HG02870 (cell line): ENCODE measurements at regions not wholly inside any gene's neighbourhood (a gene's known extent, or its start where the extent isn't known, plus 50 kb on each side); places are given as distances from the start of the nearest gene placed in this dataset.

ENCODE experiments used
- ATAC-seq: cut with Tn5 transposase; IDR thresholded peaks from one replicate; pipeline ENCODE4 v1.9.1; 2021; ENCODE audit warnings: mild to moderate bottlenecking, moderate library complexity; ENCODE audit not compliant: unreplicated experiment

GRCh38 chr10:113219446-113219845 lies 269.4 kb downstream of the TCF7L2 start:
- no peak for ATAC-seq

GRCh38 chr10:113221756-113222168 lies 271.7 kb downstream of the TCF7L2 start:
- ATAC-seq, result no peak

GRCh38 chr10:113222207-113222606 lies 272.2 kb downstream of the TCF7L2 start:
- no peak for ATAC-seq

GRCh38 chr10:113225364-113225763 lies 275.3 kb downstream of the TCF7L2 start:
- ATAC-seq, result no peak

GRCh38 chr10:113225903-113226302 lies 275.9 kb downstream of the TCF7L2 start:
- ATAC-seq, result no peak

DNA sequence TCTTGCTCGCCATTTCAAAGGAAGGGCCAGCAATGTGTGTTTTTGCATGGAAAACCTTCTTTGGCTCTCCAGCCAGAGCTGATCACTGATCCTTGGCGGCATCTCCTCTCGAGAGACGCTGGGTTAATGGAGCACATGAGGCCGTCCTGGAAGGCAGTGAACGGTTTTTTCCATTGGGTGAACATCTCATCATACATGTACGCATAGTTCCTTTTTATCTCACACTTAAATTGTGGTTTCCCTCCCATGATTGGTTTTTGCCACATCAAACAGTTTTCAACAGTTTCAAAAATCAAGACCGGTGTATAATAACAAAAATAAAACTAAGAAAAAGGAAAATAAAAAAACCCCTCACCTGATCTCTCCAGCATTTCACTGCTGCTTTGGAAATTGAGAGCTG lies 276.4 kb downstream of the TCF7L2 start:
- ATAC-seq, result peak; percentile 69

- ATAC-seq, result no peak
Measured at GRCh38 chr10:113226831-113227445, 276.9 kb downstream of the TCF7L2 start.

- ATAC-seq, result no peak
Measured at GRCh38 chr10:113228530-113228929, 278.5 kb downstream of the TCF7L2 start.

DNA sequence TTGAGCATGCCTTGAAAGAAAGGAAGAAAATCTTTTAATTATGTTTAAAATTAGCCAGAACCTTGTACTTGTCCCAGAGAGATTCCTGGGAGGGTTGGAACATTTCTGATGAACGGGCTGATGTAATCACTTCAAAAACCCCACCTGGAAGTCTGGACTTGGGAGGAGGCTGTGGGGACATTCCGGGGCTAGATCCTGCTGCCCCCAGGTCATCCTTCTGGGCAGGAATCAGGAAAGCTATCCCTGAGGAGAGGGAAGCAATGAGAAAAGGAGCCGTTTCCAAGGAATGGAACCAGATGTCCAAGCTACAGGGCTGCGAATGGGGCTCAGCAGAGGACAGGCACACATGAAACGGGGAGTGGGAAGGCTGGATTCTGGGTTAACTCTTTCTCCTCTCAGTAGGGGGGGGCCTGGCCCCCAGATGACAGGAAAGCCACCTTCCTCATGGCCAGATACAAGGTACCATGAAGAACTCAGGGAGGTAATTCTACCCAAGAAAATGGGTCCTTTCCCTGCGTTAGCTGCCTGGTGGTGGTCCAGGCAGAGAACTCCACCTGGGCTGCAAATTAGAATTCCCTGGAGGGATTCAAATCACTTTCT lies 280.1 kb downstream of the TCF7L2 start:
- no peak for ATAC-seq

DNA sequence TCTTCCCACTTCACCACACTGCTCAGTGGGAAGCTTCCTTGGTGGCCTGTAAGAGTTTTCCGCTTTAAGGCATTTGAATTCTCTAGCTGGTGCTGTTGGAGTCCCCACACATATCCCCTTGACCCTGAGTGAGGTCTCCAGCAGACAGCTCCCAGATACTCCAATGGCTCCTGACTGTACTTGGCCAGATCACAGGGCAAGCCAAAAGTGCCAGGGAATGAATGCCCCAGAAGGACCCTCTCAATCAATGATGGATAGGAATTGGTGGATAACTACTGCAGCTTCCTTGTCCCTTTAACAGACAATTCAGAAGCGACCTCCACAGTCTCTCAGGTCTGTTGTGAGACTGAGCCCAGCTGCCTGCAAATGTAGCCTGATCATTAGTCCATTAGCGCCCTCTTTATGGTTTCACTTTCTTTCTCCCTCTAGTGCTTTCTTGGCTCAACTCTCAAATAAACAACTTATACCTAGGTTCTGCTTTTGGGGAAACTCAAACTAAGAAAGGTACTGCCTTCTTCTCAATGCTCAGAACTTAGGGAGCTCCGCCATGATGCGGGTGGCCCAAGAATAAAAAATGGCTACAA lies 283.0 kb downstream of the TCF7L2 start:
- no peak for ATAC-seq

DNA sequence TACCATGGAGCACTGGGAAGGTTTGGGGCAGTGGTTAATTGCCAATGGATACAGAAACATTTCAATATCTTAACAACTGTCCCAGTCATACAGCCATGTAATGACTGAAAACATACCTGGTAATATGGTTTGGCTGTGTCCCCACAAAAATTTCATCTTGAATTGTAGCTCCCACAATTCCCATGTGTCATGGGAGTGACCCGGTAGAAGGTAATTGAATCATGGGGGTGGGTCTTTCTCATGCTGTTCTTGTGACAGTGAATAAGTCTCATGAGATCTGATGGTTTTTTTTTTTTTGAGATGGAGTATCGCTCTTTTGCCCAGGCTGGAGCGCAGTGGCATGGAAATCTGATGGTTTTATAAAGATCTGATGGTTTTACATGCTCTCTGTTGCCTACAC lies 284.4 kb downstream of the TCF7L2 start:
- no peak for ATAC-seq

DNA sequence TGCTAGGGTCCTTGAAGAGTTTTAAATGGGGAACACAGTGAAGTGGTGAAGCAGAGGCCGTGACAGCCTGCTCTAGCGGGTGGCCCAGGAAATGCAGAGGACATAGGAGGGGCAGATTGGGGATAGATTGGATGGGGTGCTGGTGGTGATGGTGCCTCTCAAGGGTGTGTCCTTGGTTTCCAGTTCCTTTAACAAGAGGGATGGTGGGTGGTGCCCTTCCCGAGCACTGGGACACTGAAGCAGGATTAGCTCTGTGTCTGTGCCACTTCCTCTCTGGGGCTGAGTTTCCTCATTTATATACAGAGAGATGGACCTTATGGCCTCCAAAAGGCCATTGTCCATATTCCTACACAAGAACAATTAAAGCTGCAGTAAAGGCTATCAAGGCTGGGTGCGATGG lies 285.5 kb downstream of the TCF7L2 start:
- ATAC-seq, result no peak

- no peak for ATAC-seq
Measured at GRCh38 chr10:113236998-113237397, 287.0 kb downstream of the TCF7L2 start.

DNA sequence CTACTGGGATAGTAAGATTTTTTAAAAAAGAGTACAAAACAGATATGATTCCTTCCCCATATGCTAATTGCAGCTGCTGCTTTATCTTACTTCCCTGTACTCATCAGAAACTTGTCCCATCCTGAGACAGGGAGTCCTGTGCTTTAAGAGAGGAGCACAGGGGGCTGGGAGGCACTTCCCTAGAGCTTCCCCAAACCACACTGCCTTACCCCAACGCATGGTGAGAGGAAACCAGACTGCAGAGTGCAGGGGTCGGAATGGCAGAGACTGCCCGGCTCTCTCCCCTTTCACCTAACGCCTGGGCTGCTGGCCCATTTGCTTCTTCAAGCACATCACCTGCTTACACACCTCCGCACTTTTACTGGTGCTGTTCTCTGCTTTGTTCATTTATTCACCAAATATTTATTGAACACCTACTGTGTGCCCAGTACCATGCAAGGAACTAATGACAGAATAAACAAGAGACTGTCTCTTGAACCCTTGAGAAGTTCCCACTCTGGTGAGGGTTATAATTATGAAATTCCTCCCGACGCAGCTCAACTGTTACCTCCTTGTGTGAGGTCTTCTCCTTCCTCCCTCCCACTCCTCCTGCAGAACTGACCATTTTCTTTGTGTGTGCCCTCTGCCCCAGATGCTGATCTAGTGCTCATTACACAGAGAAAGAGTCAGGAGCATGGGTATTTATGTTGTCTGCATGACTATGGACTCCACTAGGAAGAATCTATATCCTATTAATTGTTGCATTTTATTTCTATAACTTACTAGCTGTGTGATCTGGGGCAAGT lies 289.7 kb downstream of the TCF7L2 start:
- ATAC-seq, result no peak

GRCh38 chr10:113240736-113241135 lies 290.7 kb downstream of the TCF7L2 start:
- no peak for ATAC-seq

- no peak for ATAC-seq
Measured at GRCh38 chr10:113241599-113242360, 291.7 kb downstream of the TCF7L2 start.

DNA sequence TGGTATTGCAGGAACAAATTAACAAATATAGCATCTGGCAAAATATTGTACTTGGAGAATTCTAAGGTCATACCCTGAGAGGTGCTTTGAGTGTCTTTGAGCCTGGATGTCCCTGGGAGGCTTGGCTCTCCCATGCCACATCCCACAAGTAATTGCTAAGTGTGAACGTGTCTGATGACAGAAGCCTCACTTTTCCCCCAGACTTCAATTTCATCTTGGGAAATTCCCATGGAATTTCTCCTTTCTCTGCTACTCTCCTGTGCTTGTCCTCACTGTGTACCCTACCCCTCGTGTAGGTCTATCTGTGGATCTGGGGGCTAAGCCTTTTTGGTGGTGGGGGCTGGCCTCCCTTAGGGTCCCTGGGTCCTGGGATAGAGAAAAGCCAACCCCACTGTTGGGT lies 293.3 kb downstream of the TCF7L2 start:
- ATAC-seq, result no peak

- ATAC-seq, result no peak
Measured at GRCh38 chr10:113244750-113245149, 294.7 kb downstream of the TCF7L2 start.

DNA sequence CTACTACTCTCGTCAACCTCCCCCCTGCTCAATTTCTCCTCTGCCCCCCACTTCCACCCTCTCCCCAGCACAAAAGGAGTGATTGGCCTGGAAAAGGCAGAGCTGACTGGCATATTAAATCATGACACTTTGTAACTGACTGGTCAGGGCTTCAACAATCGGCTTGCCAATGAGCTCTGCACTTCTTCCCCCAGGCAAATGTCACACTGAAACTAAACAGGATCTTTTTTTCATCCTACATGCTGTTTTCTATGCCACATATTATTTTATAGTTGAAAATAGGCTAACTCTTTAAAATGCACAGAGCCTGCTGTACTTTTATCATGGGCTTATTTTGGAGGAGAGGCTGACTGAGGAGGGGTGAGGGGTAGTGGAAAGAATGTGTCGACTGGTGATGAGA lies 295.2 kb downstream of the TCF7L2 start:
- ATAC-seq, result no peak

DNA sequence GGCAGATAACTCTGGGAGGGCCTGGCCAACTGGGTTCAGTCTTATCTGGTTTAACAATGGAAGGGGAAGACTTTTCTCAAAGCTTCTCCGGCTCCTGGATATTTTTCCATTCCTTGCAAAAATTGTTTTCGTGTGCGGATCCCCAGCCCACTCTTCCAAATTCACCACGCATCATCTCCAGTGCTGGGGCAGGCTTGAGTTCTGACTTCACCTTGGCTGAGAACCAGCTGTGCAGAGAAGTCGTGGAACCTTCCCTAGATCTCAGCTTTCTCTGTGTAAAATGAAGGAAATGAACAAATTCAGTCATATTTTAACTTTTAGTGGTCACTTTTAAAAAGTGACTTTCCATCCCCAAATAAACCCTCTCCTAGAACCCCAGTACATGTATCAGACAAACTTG lies 297.0 kb downstream of the TCF7L2 start:
- ATAC-seq, result no peak
